ENCODE measurements at regions not wholly inside any gene's neighbourhood (a gene's known extent, or its start where the extent isn't known, plus 50 kb on each side); places are given as distances from the start of the nearest gene placed in this dataset.
"Not testable (repeated sequence)": the region's sequence is repeated elsewhere in the genome, so short reads cannot be mapped to it uniquely, and the experiment has no call there.

- Histone ChIP-seq H3K4me3 (ENCODE audit: low read depth, low read length) (no peak overlapping the region), H3K27me3 (ENCODE audit: control insufficient read depth, insufficient read depth, low read length) (no peaks in the 10 kb centered on the region), H3K4me1 (ENCODE audit: control insufficient read depth, insufficient read depth, low read length) (no peaks in the 10 kb centered on the region), H3K36me3 (ENCODE audit: control insufficient read depth, insufficient read depth, low read length) (no peaks in the 10 kb centered on the region), H3K9me3 (ENCODE audit: control insufficient read depth, insufficient read depth, low read length) (no peaks in the 10 kb centered on the region), H3K9ac (ENCODE audit: low read depth, low read length) (no peak overlapping the region)
Observed at GRCh38 chr7:111650456-111650999, 88.2 kb upstream of the IMMP2L start.

GRCh38 chr7:111647881-111648280, 85.6 kb upstream of the IMMP2L start:
- Histone ChIP-seq H3K4me1 (ENCODE audit: control insufficient read depth, insufficient read depth, low read length) (no peaks in the 10 kb centered on the region), H3K4me3 (ENCODE audit: low read depth, low read length) (no peak overlapping the region), H3K9ac (ENCODE audit: low read depth, low read length) (no peak overlapping the region), H3K9me3 (ENCODE audit: control insufficient read depth, insufficient read depth, low read length) (no peaks in the 10 kb centered on the region), H3K27me3 (ENCODE audit: control insufficient read depth, insufficient read depth, low read length) (no peaks in the 10 kb centered on the region), H3K36me3 (ENCODE audit: control insufficient read depth, insufficient read depth, low read length) (no peaks in the 10 kb centered on the region)

GRCh38 chr7:111644595-111644994, 82.3 kb upstream of the IMMP2L start:
- not testable (repeated sequence) for H3K27me3 ChIP-seq (ENCODE audit: control insufficient read depth, insufficient read depth, low read length); H3K4me1 ChIP-seq (ENCODE audit: control insufficient read depth, insufficient read depth, low read length); H3K36me3 ChIP-seq (ENCODE audit: control insufficient read depth, insufficient read depth, low read length); H3K9ac ChIP-seq (ENCODE audit: low read depth, low read length); H3K4me3 ChIP-seq (ENCODE audit: low read depth, low read length); H3K9me3 ChIP-seq (ENCODE audit: control insufficient read depth, insufficient read depth, low read length)

DNA sequence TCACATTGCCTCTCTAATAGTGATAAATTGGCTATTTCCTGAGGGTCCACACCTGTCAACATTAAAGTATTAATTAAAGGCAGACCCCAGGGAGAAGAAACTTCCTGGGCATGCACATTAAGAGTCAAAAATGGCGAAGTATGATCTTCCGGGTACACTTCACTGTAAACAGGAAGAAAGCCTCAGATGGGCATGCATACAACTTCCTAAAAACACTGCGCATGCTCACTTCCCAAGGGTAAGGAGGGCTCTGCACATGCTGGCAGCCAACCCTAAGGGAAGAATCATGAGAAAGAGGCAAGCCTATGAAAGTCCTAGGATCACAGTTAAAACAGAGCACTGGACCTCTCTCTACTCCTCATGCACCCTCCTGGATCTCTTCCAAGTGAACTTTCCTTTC, 80.1 kb upstream of the IMMP2L start:
- Histone ChIP-seq H3K4me1 (ENCODE audit: control insufficient read depth, insufficient read depth, low read length) (no peaks in the 10 kb centered on the region), H3K9me3 (ENCODE audit: control insufficient read depth, insufficient read depth, low read length) (no peaks in the 10 kb centered on the region), H3K27me3 (ENCODE audit: control insufficient read depth, insufficient read depth, low read length) (peaks cover 29% of the 10 kb centered on the region), H3K36me3 (ENCODE audit: control insufficient read depth, insufficient read depth, low read length) (no peaks in the 10 kb centered on the region), H3K9ac (ENCODE audit: low read depth, low read length) (no peak overlapping the region), H3K4me3 (ENCODE audit: low read depth, low read length) (no peak overlapping the region)

- H3K9ac ChIP-seq (ENCODE audit: low read depth, low read length), result no peak overlapping the region
- no peak overlapping the region for H3K4me3 ChIP-seq (ENCODE audit: low read depth, low read length)
- H3K27me3 ChIP-seq (ENCODE audit: control insufficient read depth, insufficient read depth, low read length), result peaks cover 47% of the 10 kb centered on the region
- H3K4me1 ChIP-seq (ENCODE audit: control insufficient read depth, insufficient read depth, low read length), result no peaks in the 10 kb centered on the region
- H3K9me3 ChIP-seq (ENCODE audit: control insufficient read depth, insufficient read depth, low read length), result no peaks in the 10 kb centered on the region
- H3K36me3 ChIP-seq (ENCODE audit: control insufficient read depth, insufficient read depth, low read length), result no peaks in the 10 kb centered on the region
Observed at GRCh38 chr7:111640416-111640815, 78.1 kb upstream of the IMMP2L start.

- Histone ChIP-seq H3K36me3 (ENCODE audit: control insufficient read depth, insufficient read depth, low read length) (no peaks in the 10 kb centered on the region), H3K9ac (ENCODE audit: low read depth, low read length) (no peak overlapping the region), H3K4me1 (ENCODE audit: control insufficient read depth, insufficient read depth, low read length) (no peaks in the 10 kb centered on the region), H3K27me3 (ENCODE audit: control insufficient read depth, insufficient read depth, low read length) (peaks cover 52% of the 10 kb centered on the region), H3K4me3 (ENCODE audit: low read depth, low read length) (no peak overlapping the region), H3K9me3 (ENCODE audit: control insufficient read depth, insufficient read depth, low read length) (no peaks in the 10 kb centered on the region)
Observed at GRCh38 chr7:111639934-111640333, 77.6 kb upstream of the IMMP2L start.

DNA sequence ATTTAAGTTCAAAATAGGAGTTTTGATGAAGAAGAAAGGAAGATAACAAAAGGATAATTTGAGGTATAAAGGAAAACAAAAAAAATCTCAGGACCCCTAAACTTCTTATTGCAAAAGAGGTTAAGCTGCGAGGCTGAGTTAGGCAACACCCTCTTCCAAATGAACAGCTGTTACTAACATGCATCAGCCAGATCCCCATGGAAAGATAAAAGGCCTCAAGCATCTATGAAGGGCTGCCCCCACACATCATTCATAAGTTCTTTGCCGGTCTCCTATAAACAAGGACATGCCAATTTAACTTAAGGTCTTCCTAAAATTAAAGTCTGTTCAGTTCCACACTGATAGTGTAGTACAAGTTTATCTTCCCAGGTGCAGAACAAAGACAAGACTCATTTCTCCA, 75.8 kb upstream of the IMMP2L start:
- Histone ChIP-seq H3K36me3 (ENCODE audit: control insufficient read depth, insufficient read depth, low read length) (no peaks in the 10 kb centered on the region), H3K4me1 (ENCODE audit: control insufficient read depth, insufficient read depth, low read length) (no peaks in the 10 kb centered on the region), H3K9ac (ENCODE audit: low read depth, low read length) (no peak overlapping the region), H3K9me3 (ENCODE audit: control insufficient read depth, insufficient read depth, low read length) (no peaks in the 10 kb centered on the region), H3K4me3 (ENCODE audit: low read depth, low read length) (no peak overlapping the region), H3K27me3 (ENCODE audit: control insufficient read depth, insufficient read depth, low read length) (peaks cover 70% of the 10 kb centered on the region)

- peaks cover 60% of the 10 kb centered on the region for H3K27me3 ChIP-seq (ENCODE audit: control insufficient read depth, insufficient read depth, low read length)
- no peak overlapping the region for H3K9ac ChIP-seq (ENCODE audit: low read depth, low read length)
- no peaks in the 10 kb centered on the region for H3K4me1 ChIP-seq (ENCODE audit: control insufficient read depth, insufficient read depth, low read length)
- no peaks in the 10 kb centered on the region for H3K9me3 ChIP-seq (ENCODE audit: control insufficient read depth, insufficient read depth, low read length)
- H3K36me3 ChIP-seq (ENCODE audit: control insufficient read depth, insufficient read depth, low read length), result no peaks in the 10 kb centered on the region
- H3K4me3 ChIP-seq (ENCODE audit: low read depth, low read length), result no peak overlapping the region
Observed at GRCh38 chr7:111633878-111634277, 71.6 kb upstream of the IMMP2L start.

DNA sequence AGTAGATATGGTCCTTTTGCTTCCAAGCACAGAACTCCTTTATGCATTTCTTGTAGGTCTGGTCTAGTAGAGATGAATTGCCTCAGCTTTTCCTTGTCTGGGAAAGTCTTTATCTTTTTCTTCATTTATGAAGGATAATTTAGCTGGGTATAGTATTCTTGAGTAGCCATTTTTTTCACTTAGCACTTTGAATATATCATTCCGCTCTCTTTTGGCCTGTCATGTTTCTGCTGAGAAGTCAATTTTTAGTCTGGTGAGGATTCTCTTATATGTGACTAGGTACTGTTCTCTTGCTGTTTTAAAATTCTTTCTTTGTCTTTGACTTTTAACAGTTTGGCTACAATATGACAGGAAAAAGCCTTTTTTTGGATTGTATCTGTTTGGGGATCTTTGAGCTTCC, 68.6 kb upstream of the IMMP2L start:
- peaks cover 31% of the 10 kb centered on the region for H3K27me3 ChIP-seq (ENCODE audit: control insufficient read depth, insufficient read depth, low read length)
- H3K9me3 ChIP-seq (ENCODE audit: control insufficient read depth, insufficient read depth, low read length), result no peaks in the 10 kb centered on the region
- H3K9ac ChIP-seq (ENCODE audit: low read depth, low read length), result no peak overlapping the region
- no peak overlapping the region for H3K4me3 ChIP-seq (ENCODE audit: low read depth, low read length)
- H3K36me3 ChIP-seq (ENCODE audit: control insufficient read depth, insufficient read depth, low read length), result no peaks in the 10 kb centered on the region
- no peaks in the 10 kb centered on the region for H3K4me1 ChIP-seq (ENCODE audit: control insufficient read depth, insufficient read depth, low read length)

DNA sequence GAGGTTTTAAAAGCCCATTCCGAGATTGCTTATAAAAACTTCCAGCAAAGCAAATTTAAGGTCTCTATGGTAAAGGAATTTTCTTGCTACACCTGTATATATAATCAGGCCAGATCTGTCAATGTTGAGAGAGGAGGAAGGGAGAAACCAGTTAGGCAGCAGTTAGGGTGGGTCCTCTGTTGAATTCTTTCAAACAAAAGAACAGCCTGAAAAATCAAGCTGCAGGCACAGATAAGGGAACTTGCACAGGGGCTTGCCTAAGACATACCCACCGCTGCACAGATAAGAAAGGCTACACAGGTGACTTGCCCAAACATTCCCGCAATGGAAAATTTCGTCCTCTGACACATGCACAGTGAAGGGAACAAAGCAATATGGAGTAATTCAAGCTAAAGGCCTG, 59.8 kb upstream of the IMMP2L start:
- Histone ChIP-seq H3K4me1 (ENCODE audit: control insufficient read depth, insufficient read depth, low read length) (no peaks in the 10 kb centered on the region), H3K9me3 (ENCODE audit: control insufficient read depth, insufficient read depth, low read length) (no peaks in the 10 kb centered on the region), H3K9ac (ENCODE audit: low read depth, low read length) (no peak overlapping the region), H3K27me3 (ENCODE audit: control insufficient read depth, insufficient read depth, low read length) (no peaks in the 10 kb centered on the region), H3K36me3 (ENCODE audit: control insufficient read depth, insufficient read depth, low read length) (no peaks in the 10 kb centered on the region), H3K4me3 (ENCODE audit: low read depth, low read length) (no peak overlapping the region)
